Ascending aorta (tissue), 2 donors: ENCODE measurements at regions not wholly inside any gene's neighbourhood (a gene's known extent, or its start where the extent isn't known, plus 50 kb on each side); places are given as distances from the start of the nearest gene placed in this dataset.

ENCODE experiments used
- DNase-seq, 2 donors: peaks; one replicate each; pipeline ENCODE4 v3.0.0-alpha.2; 2019; ENCODE audit warnings: low spot score in 2 of 2
- H3K27ac ChIP-seq, 2 donors: fragments of 200-600 bp; sonication (generic); one replicate each; pipeline ENCODE4 v1.5.1; 2016 to 2017; ENCODE audit warnings: mild to moderate bottlenecking in 1 of 2
- H3K27me3 ChIP-seq: fragments of 200-600 bp; sonication (generic); one replicate; pipeline ENCODE4 v1.5.1; 2017
- H3K36me3 ChIP-seq, 2 donors: fragments of 200-600 bp; sonication (generic); one replicate each; pipeline ENCODE4 v1.5.1; 2016
- H3K4me1 ChIP-seq, 2 donors: fragments of 200-600 bp; sonication (generic); one replicate each; pipeline ENCODE4 v1.5.1; 2016 to 2017; ENCODE audit warnings: mild to moderate bottlenecking in 1 of 2
- H3K4me3 ChIP-seq, 2 donors: fragments of 200-600 bp; sonication (generic); one replicate each; pipeline ENCODE4 v1.5.1; 2016 to 2017; ENCODE audit warnings: mild to moderate bottlenecking in 1 of 2
- H3K9me3 ChIP-seq, 2 donors: fragments of 200-600 bp; sonication (generic); one replicate each; pipeline ENCODE4 v1.5.1; 2016
- CTCF ChIP-seq, 3 experiments: fragments of 200-600 bp in 2 of 3; fragments of 450-650 bp in 1 of 3; sonication (generic) in 2 of 3; IDR thresholded peaks; one replicate each; pipeline ENCODE4 v1.5.1; 2016 to 2019; ENCODE audit warnings: antibody characterized with exemption in 3 of 3, mild to moderate bottlenecking in 1 of 3, moderate library complexity in 1 of 3
- intact Hi-C: fragments of 100-400 bp; cut with DNase I; formaldehyde crosslinking; loops from one replicate; pipeline ENCODE4 v1.15.1; 2023

DNA sequence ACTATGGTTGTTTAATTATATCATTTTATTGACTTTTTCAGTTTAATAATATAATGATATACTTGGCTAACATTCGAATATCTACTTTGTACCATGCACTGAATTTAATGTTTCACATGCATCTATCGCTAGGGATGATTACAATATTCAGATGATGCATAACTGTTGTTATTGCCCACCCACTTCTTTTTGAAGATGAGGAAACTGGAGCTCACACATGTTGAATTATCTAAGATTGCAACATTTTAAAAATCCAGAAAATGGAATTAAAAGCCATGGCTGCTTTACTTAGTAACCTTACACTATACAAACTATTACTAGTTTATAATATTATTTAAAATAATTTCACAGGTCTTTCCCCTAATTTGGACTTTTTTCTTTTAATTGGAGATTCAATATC lies 171.7 kb downstream of the TLR4 start:
- intact Hi-C loops: no loop called here
- Histone ChIP-seq H3K27me3 (no peaks in the 10 kb centered on the region), H3K27ac (no peak overlapping the region), H3K9me3 (no peaks in the 10 kb centered on the region), H3K4me1 (no peaks in the 10 kb centered on the region), H3K36me3 (no peaks in the 10 kb centered on the region), H3K4me3 (no peak overlapping the region)
- no peak for DNase-seq
- no peak for TF ChIP-seq CTCF (IDR thresholded peaks at IDR 0.05)

DNA sequence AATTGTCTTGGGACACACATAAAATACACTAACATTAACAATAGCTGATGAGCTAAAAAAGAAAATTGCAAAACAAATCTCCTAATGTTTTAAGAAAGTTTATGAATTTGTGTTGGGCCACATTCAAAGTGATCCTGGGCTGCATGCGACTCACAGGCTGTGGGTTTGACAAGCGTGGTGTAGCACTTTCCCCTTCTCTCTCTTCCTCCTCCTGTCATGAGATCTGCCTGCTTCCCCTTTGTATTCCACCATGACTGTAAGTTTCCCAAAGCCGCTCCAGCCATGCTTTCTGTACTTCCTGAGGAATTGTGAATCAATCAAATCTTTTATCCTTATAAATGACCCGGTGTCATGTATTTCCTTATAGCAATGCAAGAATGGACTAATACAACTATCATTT lies 178.0 kb downstream of the TLR4 start:
- H3K27ac ChIP-seq: no peak overlapping the region
- no peak for TF ChIP-seq CTCF (IDR thresholded peaks at IDR 0.05)
- intact Hi-C loops: no loop called here
- H3K9me3 ChIP-seq: no peaks in the 10 kb centered on the region
- no peaks in the 10 kb centered on the region for H3K4me1 ChIP-seq
- no peak for DNase-seq
- no peaks in the 10 kb centered on the region for H3K36me3 ChIP-seq
- H3K27me3 ChIP-seq: no peaks in the 10 kb centered on the region
- no peak overlapping the region for H3K4me3 ChIP-seq

DNA sequence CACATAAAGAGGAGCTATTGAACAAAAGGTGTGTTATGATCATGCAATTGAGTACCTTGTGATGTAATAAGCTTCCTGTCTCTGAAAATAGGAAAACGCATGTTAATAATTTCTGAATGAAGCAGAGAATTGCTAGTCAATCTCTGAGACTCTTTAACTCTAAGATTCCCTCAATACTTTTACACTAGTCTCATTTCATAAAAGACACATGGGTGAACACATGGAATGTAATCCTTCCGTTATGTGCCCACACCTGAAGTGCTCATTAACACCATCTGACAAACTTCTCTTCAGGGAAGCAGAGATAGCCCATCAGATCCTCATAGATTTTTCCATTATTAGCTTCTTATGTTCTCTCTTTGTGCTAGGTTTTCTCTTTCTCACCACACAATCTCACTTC lies 182.4 kb downstream of the TLR4 start:
- Histone ChIP-seq H3K27ac (no peak overlapping the region), H3K9me3 (no peaks in the 10 kb centered on the region), H3K36me3 (no peaks in the 10 kb centered on the region), H3K4me3 (no peak overlapping the region), H3K4me1 (no peaks in the 10 kb centered on the region), H3K27me3 (no peaks in the 10 kb centered on the region)
- no peak for TF ChIP-seq CTCF (IDR thresholded peaks at IDR 0.05)
- DNase-seq: no peak
- intact Hi-C loops: no loop called here

- Histone ChIP-seq H3K27me3 (no peaks in the 10 kb centered on the region), H3K27ac (no peak overlapping the region), H3K4me3 (no peak overlapping the region), H3K36me3 (no peaks in the 10 kb centered on the region), H3K4me1 (no peaks in the 10 kb centered on the region), H3K9me3 (no peaks in the 10 kb centered on the region)
- TF ChIP-seq CTCF (IDR thresholded peaks at IDR 0.05): no peak
- no peak for DNase-seq
- intact Hi-C loops: no loop called here
Observed at GRCh38 chr9:117887383-117887782, 183.2 kb downstream of the TLR4 start.

DNA sequence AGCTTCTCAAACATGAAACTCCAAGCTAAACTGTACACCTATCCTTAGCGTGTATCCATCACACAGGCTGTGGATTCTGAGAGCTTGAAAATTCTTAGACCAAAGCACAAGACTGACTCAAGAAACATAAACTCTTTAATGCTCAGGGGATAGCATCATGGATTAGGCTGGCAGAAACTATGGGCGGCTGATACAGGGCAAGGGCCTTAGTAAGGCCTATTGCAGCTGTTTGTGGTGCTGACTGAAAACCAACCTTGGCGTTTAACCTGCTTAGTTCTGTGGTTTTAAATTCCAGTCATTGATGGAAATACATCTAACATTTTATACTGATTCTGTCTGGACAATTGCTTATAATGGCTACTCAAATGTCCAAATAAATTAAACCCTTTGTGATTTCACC lies 183.7 kb downstream of the TLR4 start:
- Histone ChIP-seq H3K27me3 (no peaks in the 10 kb centered on the region), H3K36me3 (no peaks in the 10 kb centered on the region), H3K27ac (no peak overlapping the region), H3K9me3 (no peaks in the 10 kb centered on the region), H3K4me3 (no peak overlapping the region), H3K4me1 (no peaks in the 10 kb centered on the region)
- TF ChIP-seq CTCF (IDR thresholded peaks at IDR 0.05): no peak
- intact Hi-C loops: no loop called here
- no peak for DNase-seq

DNA sequence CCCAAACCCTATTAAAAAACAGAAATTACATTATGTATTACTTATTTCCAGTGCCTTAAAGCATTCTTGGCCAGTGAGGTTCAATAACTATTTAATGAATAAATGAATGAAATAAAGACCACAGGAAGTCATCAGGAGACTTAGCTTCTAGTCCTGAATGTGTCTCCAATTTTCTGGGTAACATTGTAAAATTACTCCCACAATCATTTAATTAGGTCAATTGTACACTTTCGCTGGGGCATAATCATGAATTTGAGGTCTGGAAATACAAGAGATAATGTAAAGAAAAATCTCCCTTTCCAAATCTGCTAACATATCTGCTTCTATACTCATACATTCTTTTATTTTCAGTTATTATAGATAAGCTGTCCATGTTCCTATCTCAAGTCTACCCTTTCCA lies 199.2 kb downstream of the TLR4 start:
- no peak for TF ChIP-seq CTCF (IDR thresholded peaks at IDR 0.05)
- no peak for DNase-seq
- intact Hi-C loops: no loop called here
- Histone ChIP-seq H3K27ac (no peak overlapping the region), H3K36me3 (no peaks in the 10 kb centered on the region), H3K27me3 (no peaks in the 10 kb centered on the region), H3K4me3 (no peak overlapping the region), H3K4me1 (no peaks in the 10 kb centered on the region), H3K9me3 (no peaks in the 10 kb centered on the region)
